Stomach (tissue), 4 donors: ENCODE measurements at regions not wholly inside any gene's neighbourhood (a gene's known extent, or its start where the extent isn't known, plus 50 kb on each side); places are given as distances from the start of the nearest gene placed in this dataset.

ENCODE experiments used
- EP300 ChIP-seq: sonication (generic); formaldehyde crosslinking; IDR thresholded peaks from one replicate; pipeline ENCODE4 v1.6.1; 2017; ENCODE audit warnings: antibody characterized with exemption
- POLR2A ChIP-seq, 4 donors: fragments of 450-650 bp; IDR thresholded peaks; one replicate each; pipeline ENCODE4 v1.6.1; 2016; ENCODE audit warnings: antibody characterized with exemption in 4 of 4, control low read depth in 2 of 4, mild to moderate bottlenecking in 1 of 4, moderate library complexity in 1 of 4
- POLR2AphosphoS5 ChIP-seq, 3 donors: sonication (generic); formaldehyde crosslinking; IDR thresholded peaks; one replicate each; pipeline ENCODE4 v1.6.1; 2016; ENCODE audit warnings: antibody characterized with exemption in 3 of 3
- TF ChIP-seq, protein P1 (sequence below), 7 experiments: fragments of 450-650 bp in 4 of 7; fragments of 200-600 bp in 3 of 7; sonication (generic) in 3 of 7; IDR thresholded peaks; one replicate each; pipeline ENCODE4 v1.5.1; 2016 to 2019; ENCODE audit warnings: antibody characterized with exemption in 7 of 7, control low read depth in 2 of 7, mild to moderate bottlenecking in 1 of 7

DNA sequence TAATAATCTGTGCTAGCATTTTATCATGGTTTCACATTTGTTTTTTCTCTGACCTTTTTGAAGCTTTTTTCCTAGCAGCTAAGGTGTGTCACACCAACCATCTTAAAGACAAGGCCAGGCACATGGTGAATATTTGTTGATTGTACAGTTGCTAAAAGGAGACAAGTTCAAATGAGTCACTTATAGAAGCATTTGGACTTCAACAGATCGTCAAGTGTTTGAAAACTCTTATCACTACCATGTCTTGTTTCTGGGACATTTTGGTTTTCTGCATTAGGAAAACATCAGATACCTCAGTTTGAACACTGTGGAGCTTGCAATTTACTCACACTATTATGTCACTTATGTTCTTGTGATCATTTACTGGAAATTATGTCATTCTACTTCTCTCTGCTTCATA, 407.3 kb downstream of the USP25 start:
- TF ChIP-seq, protein P1, sequence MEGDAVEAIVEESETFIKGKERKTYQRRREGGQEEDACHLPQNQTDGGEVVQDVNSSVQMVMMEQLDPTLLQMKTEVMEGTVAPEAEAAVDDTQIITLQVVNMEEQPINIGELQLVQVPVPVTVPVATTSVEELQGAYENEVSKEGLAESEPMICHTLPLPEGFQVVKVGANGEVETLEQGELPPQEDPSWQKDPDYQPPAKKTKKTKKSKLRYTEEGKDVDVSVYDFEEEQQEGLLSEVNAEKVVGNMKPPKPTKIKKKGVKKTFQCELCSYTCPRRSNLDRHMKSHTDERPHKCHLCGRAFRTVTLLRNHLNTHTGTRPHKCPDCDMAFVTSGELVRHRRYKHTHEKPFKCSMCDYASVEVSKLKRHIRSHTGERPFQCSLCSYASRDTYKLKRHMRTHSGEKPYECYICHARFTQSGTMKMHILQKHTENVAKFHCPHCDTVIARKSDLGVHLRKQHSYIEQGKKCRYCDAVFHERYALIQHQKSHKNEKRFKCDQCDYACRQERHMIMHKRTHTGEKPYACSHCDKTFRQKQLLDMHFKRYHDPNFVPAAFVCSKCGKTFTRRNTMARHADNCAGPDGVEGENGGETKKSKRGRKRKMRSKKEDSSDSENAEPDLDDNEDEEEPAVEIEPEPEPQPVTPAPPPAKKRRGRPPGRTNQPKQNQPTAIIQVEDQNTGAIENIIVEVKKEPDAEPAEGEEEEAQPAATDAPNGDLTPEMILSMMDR (IDR thresholded peaks at IDR 0.05): no peak
- no peak for TF ChIP-seq POLR2A (IDR thresholded peaks at IDR 0.05)
- no peak for TF ChIP-seq POLR2AphosphoS5 (IDR thresholded peaks at IDR 0.05)
- no peak for TF ChIP-seq EP300
